Endodermal cell (in vitro differentiated cells): ENCODE measurements at regions not wholly inside any gene's neighbourhood (a gene's known extent, or its start where the extent isn't known, plus 50 kb on each side); places are given as distances from the start of the nearest gene placed in this dataset.

Experiments
- DNase-seq: peaks from one replicate; pipeline ENCODE4 v3.0.0-alpha.2; 2017
- H3K27ac ChIP-seq: 2 replicates; pipeline ENCODE4 v1.5.1; 2013; ENCODE audit warnings: mild to moderate bottlenecking, low read depth, low read length, moderate library complexity
- H3K27me3 ChIP-seq: 2 replicates; pipeline ENCODE4 v1.6.1; 2013; ENCODE audit warnings: mild to moderate bottlenecking, low read length, moderate library complexity; ENCODE audit not compliant: insufficient read depth, control insufficient read depth, poor library complexity, severe bottlenecking
- H3K36me3 ChIP-seq: 2 replicates; pipeline ENCODE4 v1.7.0; 2013; ENCODE audit warnings: mild to moderate bottlenecking, low read length, moderate library complexity; ENCODE audit not compliant: control insufficient read depth, insufficient read depth
- H3K4me1 ChIP-seq: one replicate; pipeline ENCODE4 v1.7.0; 2013; ENCODE audit warnings: low read length; ENCODE audit not compliant: control insufficient read depth, insufficient read depth
- H3K4me3 ChIP-seq: 2 replicates; pipeline ENCODE4 v1.5.1; 2013; ENCODE audit warnings: mild to moderate bottlenecking, low read length, moderate library complexity
- H3K9ac ChIP-seq: 2 replicates; pipeline ENCODE4 v1.6.1; 2013; ENCODE audit warnings: mild to moderate bottlenecking, low read length, moderate library complexity; ENCODE audit not compliant: poor library complexity, severe bottlenecking; ENCODE audit errors: extremely low read depth
- H3K9me3 ChIP-seq: 2 replicates; pipeline ENCODE4 v1.6.1; 2013; ENCODE audit warnings: mild to moderate bottlenecking, low read length, moderate library complexity; ENCODE audit not compliant: control insufficient read depth
- H3K27ac Mint-ChIP-seq: 2 replicates; pipeline ENCODE4 v1.8.0; 2020; ENCODE audit warnings: mixed read lengths
- H3K27me3 Mint-ChIP-seq: 2 replicates; pipeline ENCODE4 v1.8.0; 2021; ENCODE audit warnings: mild to moderate bottlenecking, mixed read lengths; ENCODE audit not compliant: insufficient read depth
- H3K36me3 Mint-ChIP-seq: 2 replicates; pipeline ENCODE4 v1.8.0; 2020; ENCODE audit warnings: low read depth, mixed read lengths
- H3K4me1 Mint-ChIP-seq: 2 replicates; pipeline ENCODE4 v1.8.0; 2020; ENCODE audit warnings: mixed read lengths
- H3K4me3 Mint-ChIP-seq: 2 replicates; pipeline ENCODE4 v1.8.0; 2020; ENCODE audit warnings: mild to moderate bottlenecking, moderate library complexity, mixed read lengths
- H3K9me3 Mint-ChIP-seq: 2 replicates; pipeline ENCODE4 v1.8.0; 2020; ENCODE audit warnings: mild to moderate bottlenecking, mixed read lengths
- CTCF ChIP-seq: fragments of 200-600 bp; sonication (generic); conservative IDR thresholded peaks from 2 replicates; pipeline ENCODE4 v1.5.0; 2021; ENCODE audit warnings: antibody characterized with exemption, mild to moderate bottlenecking
- WGBS, 2 experiments: methylation state at CpG; one replicate each; pipeline versions ENCODE4 v1.1.5 to v1.1.7; 2013; ENCODE audit warnings: missing lambda C conversion rate in 2 of 2, mixed read lengths in 1 of 2; ENCODE audit not compliant: insufficient coverage in 1 of 2, insufficient read length in 1 of 2; 5-methylcytosine and 5-hydroxymethylcytosine counted together

GRCh38 chr5:93017849-93018248 lies 563.2 kb downstream of the NR2F1-AS1 start:
- H3K9me3 ChIP-seq: no peaks in the 10 kb centered on the region
- WGBS, 2 experiments: 92 to 100% methylated on average over 2 of the region's 2 CpGs
- no peaks in the 10 kb centered on the region for H3K27me3 ChIP-seq
- H3K4me1 Mint-ChIP-seq: peaks cover 24% of the 10 kb centered on the region
- no peak for DNase-seq
- no peak overlapping the region for H3K27ac Mint-ChIP-seq
- H3K36me3 ChIP-seq: no peaks in the 10 kb centered on the region
- no peaks in the 10 kb centered on the region for H3K27me3 Mint-ChIP-seq
- peaks cover 5% of the 10 kb centered on the region for H3K9me3 Mint-ChIP-seq
- H3K4me3 ChIP-seq: no peak overlapping the region
- H3K36me3 Mint-ChIP-seq: no peaks in the 10 kb centered on the region
- H3K4me3 Mint-ChIP-seq: no peak overlapping the region
- H3K4me1 ChIP-seq: peaks cover 5% of the 10 kb centered on the region
- no peak overlapping the region for H3K27ac ChIP-seq
- TF ChIP-seq CTCF: no peak
- no peak overlapping the region for H3K9ac ChIP-seq

- no peaks in the 10 kb centered on the region for H3K36me3 ChIP-seq
- Mint-ChIP-seq H3K27me3 (no peaks in the 10 kb centered on the region), H3K9me3 (peaks cover 5% of the 10 kb centered on the region), H3K27ac (no peak overlapping the region), H3K4me1 (peaks cover 24% of the 10 kb centered on the region), H3K36me3 (no peaks in the 10 kb centered on the region), H3K4me3 (no peak overlapping the region)
- DNase-seq: no peak
- TF ChIP-seq CTCF: no peak
- H3K9ac ChIP-seq: no peak overlapping the region
- WGBS, 2 experiments: no CpG with 5 or more reads among the region's 1 CpG
- H3K4me1 ChIP-seq: peaks cover 5% of the 10 kb centered on the region
- H3K27ac ChIP-seq: no peak overlapping the region
- no peak overlapping the region for H3K4me3 ChIP-seq
- no peaks in the 10 kb centered on the region for H3K27me3 ChIP-seq
- no peaks in the 10 kb centered on the region for H3K9me3 ChIP-seq
These were observed 563.6 kb downstream of the NR2F1-AS1 start for GRCh38 chr5:93017376-93017775.

- H3K4me1 Mint-ChIP-seq: peaks cover 16% of the 10 kb centered on the region
- 88 to 100% methylated on average over 1 of the region's 1 CpG for WGBS, 2 experiments
- no peak for TF ChIP-seq CTCF
- H3K9me3 Mint-ChIP-seq: peaks cover 5% of the 10 kb centered on the region
- Histone ChIP-seq H3K4me1 (peaks cover 2% of the 10 kb centered on the region), H3K27me3 (no peaks in the 10 kb centered on the region), H3K4me3 (no peak overlapping the region), H3K9ac (no peak overlapping the region), H3K27ac (no peak overlapping the region), H3K36me3 (no peaks in the 10 kb centered on the region), H3K9me3 (peaks cover 10% of the 10 kb centered on the region)
- H3K27ac Mint-ChIP-seq: no peak overlapping the region
- H3K27me3 Mint-ChIP-seq: no peaks in the 10 kb centered on the region
- DNase-seq: no peak
- H3K4me3 Mint-ChIP-seq: no peak overlapping the region
- no peaks in the 10 kb centered on the region for H3K36me3 Mint-ChIP-seq
These were observed 570.4 kb downstream of the NR2F1-AS1 start for GRCh38 chr5:93010616-93011015.
